ENCODE measurements at regions not wholly inside any gene's neighbourhood (a gene's known extent, or its start where the extent isn't known, plus 50 kb on each side); places are given as distances from the start of the nearest gene placed in this dataset.

DNA sequence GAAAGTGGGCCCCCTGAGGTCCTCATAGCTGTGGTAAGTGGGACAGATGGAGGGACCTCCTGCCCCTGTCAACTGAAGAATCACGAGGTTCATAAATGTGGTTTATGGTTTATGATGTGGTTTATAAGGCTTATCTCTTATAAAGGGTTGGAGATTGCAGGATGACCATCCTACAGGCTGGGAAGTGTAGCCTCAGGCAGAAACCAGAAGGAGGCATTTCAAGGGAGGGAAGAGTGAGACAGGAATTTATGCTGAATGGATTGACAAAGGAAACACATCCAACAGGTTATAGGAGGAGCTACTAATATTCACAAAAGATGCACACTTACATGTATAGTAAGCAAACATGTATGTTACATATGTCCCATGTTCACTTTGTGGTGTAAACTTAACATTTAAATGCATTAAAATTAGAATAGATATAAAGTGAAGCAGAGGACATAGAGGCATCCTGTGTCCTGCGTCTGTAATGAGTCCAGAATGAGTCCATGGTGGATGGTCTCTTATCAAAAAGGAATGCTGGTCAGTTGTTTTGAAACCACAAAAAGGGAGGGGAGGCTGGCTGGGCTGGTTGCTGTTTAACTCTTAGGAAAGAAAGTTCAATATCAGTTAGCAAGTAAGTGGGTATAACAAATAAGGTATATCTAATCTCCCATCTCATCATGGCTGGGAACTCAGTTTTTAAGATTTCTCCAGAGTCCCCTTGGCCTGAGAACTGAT lies 149.0 kb upstream of the RMST start:
- no peak for TF ChIP-seq CTCF (IDR thresholded peaks at IDR 0.05; ENCODE audit: insufficient read depth, low read length, poor library complexity, severe bottlenecking)
- H3K4me3 ChIP-seq (replicated peaks; ENCODE audit: low read depth, low read length) = no peak overlapping the region
- no peaks in the 10 kb centered on the region for H3K27me3 ChIP-seq (replicated peaks; ENCODE audit: control insufficient read depth, insufficient read depth, low read length)
- no peak for DNase-seq (ENCODE audit: extremely low read depth, insufficient read length)
- no peaks in the 10 kb centered on the region for H3K36me3 ChIP-seq (ENCODE audit: control insufficient read depth, insufficient read depth, low read length)

- no peak overlapping the region for H3K4me3 ChIP-seq (replicated peaks; ENCODE audit: low read depth, low read length)
- H3K36me3 ChIP-seq (ENCODE audit: control insufficient read depth, insufficient read depth, low read length) = no peaks in the 10 kb centered on the region
- no peak for TF ChIP-seq CTCF (IDR thresholded peaks at IDR 0.05; ENCODE audit: insufficient read depth, low read length, poor library complexity, severe bottlenecking)
- no peak for DNase-seq (ENCODE audit: extremely low read depth, insufficient read length)
- no peaks in the 10 kb centered on the region for H3K27me3 ChIP-seq (replicated peaks; ENCODE audit: control insufficient read depth, insufficient read depth, low read length)
Measured at GRCh38 chr12:97316321-97316720, 146.3 kb upstream of the RMST start.

- H3K36me3 ChIP-seq (ENCODE audit: control insufficient read depth, insufficient read depth, low read length) = no peaks in the 10 kb centered on the region
- H3K4me3 ChIP-seq (replicated peaks; ENCODE audit: low read depth, low read length) = no peak overlapping the region
- DNase-seq (ENCODE audit: extremely low read depth, insufficient read length) = no peak
- no peak for TF ChIP-seq CTCF (IDR thresholded peaks at IDR 0.05; ENCODE audit: insufficient read depth, low read length, poor library complexity, severe bottlenecking)
- H3K27me3 ChIP-seq (replicated peaks; ENCODE audit: control insufficient read depth, insufficient read depth, low read length) = no peaks in the 10 kb centered on the region
Measured at GRCh38 chr12:97321621-97322020, 141.0 kb upstream of the RMST start.

DNA sequence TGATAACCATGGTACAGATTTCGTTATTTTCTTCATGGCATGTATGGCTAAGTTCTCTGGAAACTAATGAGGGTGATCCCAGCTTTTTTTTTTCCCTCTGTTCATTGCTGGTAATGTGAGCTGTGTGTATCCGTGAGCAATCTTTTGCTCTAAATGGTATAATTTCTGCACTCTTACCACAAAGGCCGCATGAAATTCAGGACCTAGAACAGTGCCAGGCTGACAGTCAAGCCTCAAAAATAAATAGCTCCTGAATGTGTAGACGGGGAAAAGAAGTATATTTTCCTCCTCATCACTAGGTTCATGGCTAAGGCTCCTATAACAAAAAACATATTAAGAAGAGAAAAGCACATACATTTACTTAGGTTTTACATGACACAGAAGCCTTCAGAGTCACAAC lies 140.2 kb upstream of the RMST start:
- no peak for DNase-seq (ENCODE audit: extremely low read depth, insufficient read length)
- Histone ChIP-seq H3K27me3 (replicated peaks; ENCODE audit: control insufficient read depth, insufficient read depth, low read length) (no peaks in the 10 kb centered on the region), H3K4me3 (replicated peaks; ENCODE audit: low read depth, low read length) (no peak overlapping the region), H3K36me3 (ENCODE audit: control insufficient read depth, insufficient read depth, low read length) (no peaks in the 10 kb centered on the region)
- TF ChIP-seq CTCF (IDR thresholded peaks at IDR 0.05; ENCODE audit: insufficient read depth, low read length, poor library complexity, severe bottlenecking) = no peak

DNA sequence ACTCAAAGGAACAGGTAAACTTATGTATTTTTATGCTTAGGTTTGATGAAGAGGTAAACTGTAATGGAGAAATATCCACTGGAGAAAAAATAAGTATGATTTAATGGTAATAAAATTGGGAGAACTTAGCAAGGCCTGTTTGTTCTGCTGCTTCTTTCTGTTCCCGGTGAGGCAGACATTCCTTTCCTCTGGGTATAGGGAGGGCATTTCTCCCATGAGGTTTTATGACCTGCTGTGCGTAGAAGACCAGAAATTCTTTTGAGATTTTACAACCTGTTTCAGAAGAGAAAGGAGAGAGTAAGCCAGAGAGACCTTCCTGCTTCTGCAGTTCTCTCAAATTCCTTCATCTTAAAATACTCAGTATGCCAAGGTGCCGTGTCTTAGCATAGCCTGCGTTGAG lies 139.4 kb upstream of the RMST start:
- H3K27me3 ChIP-seq (replicated peaks; ENCODE audit: control insufficient read depth, insufficient read depth, low read length) = no peaks in the 10 kb centered on the region
- no peak for TF ChIP-seq CTCF (IDR thresholded peaks at IDR 0.05; ENCODE audit: insufficient read depth, low read length, poor library complexity, severe bottlenecking)
- DNase-seq (ENCODE audit: extremely low read depth, insufficient read length) = no peak
- H3K4me3 ChIP-seq (replicated peaks; ENCODE audit: low read depth, low read length) = no peak overlapping the region
- H3K36me3 ChIP-seq (ENCODE audit: control insufficient read depth, insufficient read depth, low read length) = no peaks in the 10 kb centered on the region

GRCh38 chr12:97324471-97324870 lies 138.1 kb upstream of the RMST start:
- no peak for DNase-seq (ENCODE audit: extremely low read depth, insufficient read length)
- no peak for TF ChIP-seq CTCF (IDR thresholded peaks at IDR 0.05; ENCODE audit: insufficient read depth, low read length, poor library complexity, severe bottlenecking)
- no peaks in the 10 kb centered on the region for H3K27me3 ChIP-seq (replicated peaks; ENCODE audit: control insufficient read depth, insufficient read depth, low read length)
- H3K36me3 ChIP-seq (ENCODE audit: control insufficient read depth, insufficient read depth, low read length) = no peaks in the 10 kb centered on the region
- no peak overlapping the region for H3K4me3 ChIP-seq (replicated peaks; ENCODE audit: low read depth, low read length)

Data from GM06990 (cell line).